Frontal cortex (tissue), 3 donors: ENCODE measurements at regions not wholly inside any gene's neighbourhood (a gene's known extent, or its start where the extent isn't known, plus 50 kb on each side); places are given as distances from the start of the nearest gene placed in this dataset.
A peak's percentile ranks its signal among the peaks of the same experiment; 100 is the strongest.
"Not testable (repeated sequence)": the region's sequence is repeated elsewhere in the genome, so short reads cannot be mapped to it uniquely, and the experiment has no call there.

Source experiments
- DNase-seq, 2 donors: peaks; one replicate each; pipeline ENCODE4 v3.0.0; 2012; ENCODE audit warnings: low spot score in 2 of 2
- FAIRE-seq: peaks from 2 replicates; lab custom pipeline; 2012; peaks lifted over from hg19 to GRCh38; lab: Jason Lieb, UNC
- donor health status: control.
- donor health status: control.
- donor health status: control.

GRCh38 chr11:79536155-79536917, 95.5 kb upstream of the TENM4 start:
- DNase-seq (no peak), FAIRE-seq (no peak)

DNA sequence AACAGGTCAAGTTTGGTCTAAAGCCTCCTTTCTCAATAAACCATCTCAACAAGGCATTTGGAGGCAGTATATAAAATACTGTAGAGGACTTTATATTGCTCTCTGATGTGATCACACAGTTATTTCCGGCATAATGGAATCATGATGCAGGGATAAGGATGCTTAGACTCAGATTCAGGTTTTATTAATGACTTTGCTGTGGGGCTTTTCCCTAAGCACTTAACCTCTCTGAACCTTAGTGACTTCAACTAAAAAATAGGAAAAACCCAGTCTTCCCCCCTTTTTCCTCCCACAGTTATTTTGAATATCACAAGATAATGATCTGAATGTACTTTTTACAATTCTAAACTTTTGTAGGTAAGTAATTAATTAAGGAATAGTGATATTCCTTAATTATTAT, 94.8 kb upstream of the TENM4 start:
- DNase-seq (no peak), FAIRE-seq (no peak)

GRCh38 chr11:79525257-79525656, 84.4 kb upstream of the TENM4 start:
- FAIRE-seq: no peak
- DNase-seq: no peak

DNA sequence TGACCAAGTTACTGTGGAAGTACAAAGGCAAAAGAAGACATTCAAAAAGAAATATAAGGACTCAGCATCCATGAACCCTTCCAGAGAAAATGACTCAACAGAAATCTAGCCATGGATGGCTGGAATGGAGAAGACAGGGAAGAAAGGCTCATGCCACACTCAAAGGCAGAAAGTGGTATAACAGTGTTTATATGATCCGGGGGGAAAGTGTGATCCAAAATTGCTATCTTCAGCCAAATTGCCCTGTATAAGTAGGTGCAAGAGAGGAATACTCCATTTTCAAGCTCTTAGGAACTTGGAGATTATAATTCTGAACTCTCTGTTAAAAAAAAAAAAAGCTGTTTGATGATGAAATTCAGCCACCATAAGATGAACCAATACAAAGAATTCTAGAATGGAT, 81.8 kb upstream of the TENM4 start:
- DNase-seq: no peak
- no peak for FAIRE-seq

- FAIRE-seq (no peak), DNase-seq (no peak)
These were observed 79.3 kb upstream of the TENM4 start for GRCh38 chr11:79520086-79520485.

DNA sequence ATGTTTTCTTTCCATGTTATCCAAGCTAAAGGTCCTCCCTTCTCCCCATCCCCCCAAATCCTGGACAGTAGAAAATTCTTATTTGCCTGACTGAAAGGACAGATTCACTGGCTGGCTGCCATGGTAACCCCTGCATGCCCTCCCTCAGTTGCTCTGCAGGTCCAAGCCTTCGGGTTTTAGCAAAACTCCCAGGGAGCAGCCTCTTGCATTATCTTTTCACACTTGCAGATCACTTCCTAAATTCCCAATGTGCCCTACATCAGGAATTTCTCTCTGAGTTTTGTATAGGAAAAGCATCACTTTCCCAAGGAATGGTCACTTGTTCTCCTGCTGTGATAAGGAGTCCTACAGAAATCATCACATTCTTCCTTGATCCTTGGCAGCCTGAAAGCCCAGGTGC, 75.0 kb upstream of the TENM4 start:
- FAIRE-seq: no peak
- DNase-seq: no peak

- FAIRE-seq (no peak), DNase-seq (no peak)
These were observed 73.9 kb upstream of the TENM4 start for GRCh38 chr11:79514695-79515094.

- DNase-seq (no peak), FAIRE-seq (no peak)
These were observed 73.5 kb upstream of the TENM4 start for GRCh38 chr11:79514290-79514689.

DNA sequence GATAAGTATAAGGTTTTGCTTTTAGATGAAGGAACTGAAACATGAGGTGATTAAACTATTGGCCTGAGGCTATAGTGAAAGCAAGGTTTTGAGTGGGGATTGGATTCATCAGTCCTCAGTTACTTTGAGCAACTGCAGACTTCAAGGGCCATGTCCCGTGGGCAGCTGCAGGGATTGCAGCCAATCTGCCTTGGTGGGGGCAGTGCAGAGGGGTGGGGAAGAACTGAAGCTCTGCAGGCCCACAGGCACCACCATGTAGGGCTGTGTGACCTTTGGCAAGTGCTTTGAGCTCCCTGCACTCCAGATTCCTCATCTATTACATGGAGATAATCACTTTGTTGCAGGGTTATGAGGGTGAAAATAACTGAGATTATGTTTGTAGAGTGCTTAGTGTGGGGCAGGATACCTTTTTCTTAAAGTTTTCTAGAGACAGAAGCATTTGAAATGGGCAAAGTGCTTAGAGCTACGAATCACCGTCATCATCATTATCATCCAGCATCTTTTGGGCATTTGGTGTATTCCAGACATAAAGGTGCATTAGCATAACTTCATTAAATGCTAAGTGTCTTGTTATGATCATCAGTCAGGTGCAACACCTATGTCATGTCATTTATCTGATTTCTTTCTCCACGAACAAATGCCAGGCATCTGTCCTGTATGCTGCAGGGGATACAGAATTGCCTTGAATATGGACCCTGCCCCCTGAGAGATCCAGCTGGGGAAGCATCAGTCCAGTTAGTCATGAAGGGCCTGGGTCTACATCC, 72.1 kb upstream of the TENM4 start:
- DNase-seq (no peak), FAIRE-seq (no peak)

DNA sequence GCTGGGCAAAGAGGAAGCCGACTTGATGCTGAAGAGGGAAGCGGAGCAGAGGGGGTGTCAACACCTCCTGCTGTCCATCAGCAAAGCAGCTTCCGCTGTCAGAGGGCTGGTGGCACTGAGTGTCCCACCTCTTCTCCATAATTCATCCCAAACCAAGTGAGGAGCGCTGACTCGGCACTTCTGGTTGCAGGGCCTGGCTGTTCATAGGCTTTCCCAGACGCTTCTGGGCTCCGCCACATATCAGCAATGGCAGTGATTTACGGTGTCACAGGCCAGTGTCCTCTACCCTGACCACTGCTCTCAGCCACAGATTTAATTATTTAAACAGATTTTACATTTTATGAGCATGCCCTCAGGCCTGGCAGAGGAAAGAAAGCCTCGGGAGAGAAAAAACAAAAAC, 70.1 kb upstream of the TENM4 start:
- DNase-seq (no peak), FAIRE-seq (no peak)

DNA sequence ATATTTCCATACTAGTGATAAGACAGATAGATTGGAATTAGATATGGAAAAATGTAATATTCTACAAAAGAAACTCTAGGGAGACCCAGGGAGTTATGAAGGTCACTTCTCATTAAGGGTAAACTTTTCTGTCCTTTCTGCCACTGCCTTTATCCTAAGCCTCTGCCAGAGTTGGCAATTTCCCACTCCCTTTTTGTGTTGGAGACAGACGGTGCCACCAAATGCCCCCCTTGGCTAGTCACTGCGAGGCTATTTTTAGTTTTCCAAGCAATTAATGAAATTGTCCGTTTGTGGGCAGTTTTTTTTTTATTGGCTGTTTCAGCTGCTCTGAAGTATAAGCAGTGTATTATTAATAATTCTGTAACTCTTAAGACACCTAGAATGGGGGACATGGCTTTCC, 67.6 kb upstream of the TENM4 start:
- FAIRE-seq: no peak
- DNase-seq: no peak

- no peak for DNase-seq
- FAIRE-seq: no peak
These were observed 66.9 kb upstream of the TENM4 start for GRCh38 chr11:79507706-79508105.

GRCh38 chr11:79506734-79507344, 66.0 kb upstream of the TENM4 start:
- DNase-seq (no peak), FAIRE-seq (no peak)

GRCh38 chr11:79506124-79506523, 65.3 kb upstream of the TENM4 start:
- FAIRE-seq: no peak
- no peak for DNase-seq

DNA sequence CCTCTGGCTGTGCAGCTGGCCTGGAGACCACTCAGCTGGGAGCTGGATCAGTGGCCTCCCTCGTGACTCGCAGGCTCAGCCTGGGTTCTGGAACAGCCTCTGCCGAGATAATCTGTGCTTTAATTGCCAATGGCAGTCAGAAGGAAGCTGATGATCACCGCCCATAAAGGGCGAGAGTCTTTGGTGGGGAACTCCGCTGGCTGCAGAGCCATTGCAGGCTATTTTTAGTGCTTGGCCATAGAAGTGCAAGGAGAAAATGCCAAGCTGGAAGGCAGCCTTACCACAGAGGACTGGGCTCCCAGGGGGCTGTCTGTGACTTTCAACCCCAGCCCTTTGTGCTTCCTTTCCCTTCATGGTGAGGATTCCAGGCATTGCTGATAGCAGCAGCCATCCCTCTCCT, 62.2 kb upstream of the TENM4 start:
- DNase-seq: no peak
- FAIRE-seq: no peak

GRCh38 chr11:79501707-79502106, 60.9 kb upstream of the TENM4 start:
- DNase-seq (no peak), FAIRE-seq (no peak)

DNA sequence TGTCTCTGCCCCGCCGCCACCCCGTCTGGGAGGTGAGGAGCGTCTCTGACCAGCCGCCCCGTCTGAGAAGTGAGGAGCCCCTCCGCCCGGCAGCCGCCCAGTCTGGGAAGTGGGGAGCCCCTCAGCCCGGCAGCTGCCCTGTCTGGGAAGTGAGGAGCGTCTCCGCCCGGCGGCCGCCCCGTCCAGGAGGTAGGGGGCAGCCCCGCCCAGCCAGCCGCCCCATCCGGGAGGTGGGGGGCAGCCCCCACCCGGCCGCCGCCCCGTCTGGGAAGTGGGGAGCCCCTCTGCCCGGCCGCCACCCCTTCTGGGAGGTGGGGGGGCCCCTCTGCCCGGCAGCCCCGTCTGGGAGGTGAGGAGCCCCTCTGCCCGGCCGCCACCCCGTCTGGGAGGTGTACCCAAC, 59.1 kb upstream of the TENM4 start:
- not testable (repeated sequence) for FAIRE-seq, DNase-seq

DNA sequence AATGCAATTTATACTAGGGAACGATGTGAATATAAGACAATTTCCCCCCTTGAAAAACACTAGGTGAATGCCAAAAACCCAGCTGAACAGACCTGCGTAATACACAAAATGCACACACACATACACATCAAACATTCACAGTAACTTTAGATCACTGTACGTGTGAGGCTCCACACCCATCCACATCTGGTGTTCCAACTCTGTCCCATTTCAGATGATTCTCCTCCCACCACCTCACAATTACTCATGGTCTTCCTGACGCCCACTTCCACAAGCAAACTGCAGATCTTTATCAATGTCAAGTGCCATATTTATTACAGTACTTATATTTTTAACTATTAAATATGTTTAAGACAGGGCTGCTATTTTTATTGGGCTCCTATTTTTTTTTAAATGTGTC, 57.8 kb upstream of the TENM4 start:
- FAIRE-seq (no peak), DNase-seq (no peak)

- FAIRE-seq (no peak), DNase-seq (peak; percentile 44 to 56)
These were observed 52.8 kb upstream of the TENM4 start for GRCh38 chr11:79493555-79494171.

GRCh38 chr11:79492008-79492407, 51.2 kb upstream of the TENM4 start:
- DNase-seq (no peak), FAIRE-seq (no peak)
